ENCODE measurements at regions not wholly inside any gene's neighbourhood (a gene's known extent, or its start where the extent isn't known, plus 50 kb on each side); places are given as distances from the start of the nearest gene placed in this dataset.
A peak's percentile ranks its signal among the peaks of the same experiment; 100 is the strongest.

DNA sequence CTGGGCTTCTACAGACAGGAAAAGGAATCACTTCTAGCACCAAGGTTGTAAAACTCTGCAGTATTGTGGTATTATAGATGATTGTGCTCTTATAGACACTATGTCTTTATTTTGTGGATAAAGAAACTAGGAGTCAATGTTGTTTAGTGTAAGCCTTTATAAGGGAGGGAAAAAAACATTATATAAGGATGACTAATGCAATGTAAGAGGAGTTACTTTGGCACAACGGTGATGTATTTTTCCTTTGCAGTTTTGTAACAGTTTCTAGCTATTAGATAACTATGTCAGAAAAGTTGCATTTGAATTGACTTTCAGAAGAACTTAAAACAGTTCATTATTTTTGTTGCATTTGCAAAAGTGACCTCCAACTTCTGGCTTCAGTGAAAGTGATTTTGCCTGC is 545.4 kb downstream of the CCDC85A start:
- no peak for DNase-seq (ENCODE audit: low read depth, low spot score)
- in situ Hi-C loops (cut with HindIII; ENCODE audit: low pct_unique_long_range_greater_than_20kb, low sequenced_read_pairs), result no loop called here

DNA sequence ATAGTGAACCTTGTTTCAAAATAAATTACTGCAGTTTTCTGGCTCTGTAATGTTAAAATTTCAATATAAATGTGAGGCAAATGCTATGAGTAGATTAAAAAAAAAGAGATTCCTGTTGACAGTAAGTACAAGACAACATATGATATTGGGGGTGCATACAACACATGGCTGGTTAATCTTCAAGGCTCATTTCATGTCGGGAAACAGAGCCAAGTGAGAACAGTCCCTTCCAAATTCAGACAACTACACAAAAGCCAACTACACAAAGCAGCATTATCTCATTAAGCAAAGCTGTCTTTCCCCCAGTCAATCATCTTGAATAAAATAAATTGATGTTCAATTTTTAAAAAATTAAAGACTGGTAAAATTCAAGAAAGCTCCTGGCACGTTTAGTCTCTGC is 549.2 kb downstream of the CCDC85A start:
- no peak for DNase-seq (ENCODE audit: low read depth, low spot score)
- in situ Hi-C loops (cut with HindIII; ENCODE audit: low pct_unique_long_range_greater_than_20kb, low sequenced_read_pairs), result no loop called here

DNA sequence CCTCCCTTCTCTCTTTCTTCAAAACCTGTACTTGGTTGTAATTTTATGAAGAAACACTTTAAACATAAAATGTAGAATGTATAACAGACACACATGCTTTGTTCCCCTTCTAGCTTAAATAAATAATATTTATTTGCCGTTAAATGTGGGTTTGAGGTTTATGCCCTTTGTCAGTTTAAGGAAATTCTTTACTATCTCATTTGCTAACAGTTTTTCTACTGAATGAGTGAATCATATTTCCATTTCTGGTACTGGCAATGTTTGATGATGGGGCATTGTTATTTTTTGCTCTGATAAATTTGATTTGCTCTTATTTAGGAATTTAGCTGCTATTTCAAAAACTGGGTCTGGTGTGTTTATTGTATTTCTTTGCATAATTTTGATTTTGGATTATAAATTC is 555.6 kb downstream of the CCDC85A start:
- in situ Hi-C loops (cut with HindIII; ENCODE audit: low pct_unique_long_range_greater_than_20kb, low sequenced_read_pairs), result no loop called here
- DNase-seq (ENCODE audit: low read depth, low spot score), result no peak

DNA sequence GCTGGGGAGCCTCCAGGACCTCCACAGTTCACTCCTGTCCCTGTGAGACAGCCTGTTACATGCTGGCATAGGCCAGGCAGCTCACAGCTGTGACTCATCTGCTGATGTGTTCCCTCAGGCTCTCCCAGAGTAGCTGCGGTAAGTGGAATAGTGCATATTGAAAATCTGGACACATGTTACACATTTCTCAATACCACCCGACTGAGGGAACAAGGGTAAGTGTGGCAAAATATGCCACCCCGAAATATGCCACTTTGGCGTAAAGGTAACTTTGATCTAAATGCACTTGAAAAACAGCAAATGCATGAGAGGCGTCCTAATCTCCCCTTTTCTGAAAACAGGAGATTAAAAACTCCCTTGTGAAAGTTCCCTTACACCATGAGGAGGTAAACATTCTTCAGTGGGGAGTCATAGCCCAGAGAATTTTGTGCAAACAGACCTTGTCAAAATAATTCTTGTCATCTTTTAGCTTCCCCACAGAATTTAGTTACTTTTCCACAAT is 557.9 kb downstream of the CCDC85A start:
- DNase-seq (ENCODE audit: low read depth, low spot score), result peak; percentile 11
- in situ Hi-C loops (cut with HindIII; ENCODE audit: low pct_unique_long_range_greater_than_20kb, low sequenced_read_pairs), result no loop called here

DNA sequence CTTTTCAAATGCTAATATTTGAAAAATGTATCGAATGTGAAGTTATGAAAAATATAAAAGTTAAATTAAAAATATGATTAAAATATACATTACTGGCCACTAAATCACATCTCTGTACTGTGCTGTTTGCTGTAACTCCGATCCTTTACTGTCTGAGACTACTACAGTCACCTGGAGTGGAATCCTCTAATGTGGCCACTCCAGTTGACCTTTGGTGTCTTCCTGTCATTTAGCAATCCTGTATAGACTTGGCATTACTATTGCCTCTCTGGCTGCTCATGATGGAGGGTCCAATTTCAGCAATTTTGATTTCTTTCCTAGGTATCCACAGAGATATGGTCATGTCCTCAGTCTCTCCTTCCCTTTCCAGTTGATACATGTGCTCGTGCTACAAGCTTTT is 560.0 kb downstream of the CCDC85A start:
- no peak for DNase-seq (ENCODE audit: low read depth, low spot score)
- in situ Hi-C loops (cut with HindIII; ENCODE audit: low pct_unique_long_range_greater_than_20kb, low sequenced_read_pairs), result no loop called here

DNA sequence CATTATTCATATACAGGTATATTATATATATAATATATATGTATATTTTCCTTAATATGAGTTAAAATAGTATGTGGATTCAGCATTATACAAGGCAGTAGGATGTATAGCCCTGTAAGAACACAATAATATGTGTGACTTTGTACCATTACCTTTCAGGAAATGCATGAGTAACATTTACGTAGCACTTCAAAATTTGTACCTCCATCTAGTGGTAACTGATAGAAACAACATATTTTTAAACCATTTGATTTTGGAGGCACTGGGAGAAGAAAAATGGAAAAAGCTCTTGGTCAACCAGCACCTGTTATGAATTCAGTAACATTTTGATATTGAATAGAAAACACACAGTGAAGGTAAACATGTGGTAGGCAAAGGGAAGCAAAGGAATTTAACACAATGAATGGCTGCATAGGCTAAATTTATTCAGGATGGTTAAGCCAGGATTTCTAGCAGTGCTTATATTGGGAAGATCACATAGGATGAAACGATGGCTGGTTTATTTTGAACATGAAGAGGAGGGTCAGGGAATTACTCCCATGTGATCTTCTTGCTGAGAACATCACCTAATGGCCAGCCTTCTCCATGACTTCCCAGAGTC is 565.5 kb downstream of the CCDC85A start:
- in situ Hi-C loops (cut with HindIII; ENCODE audit: low pct_unique_long_range_greater_than_20kb, low sequenced_read_pairs), result no loop called here

DNA sequence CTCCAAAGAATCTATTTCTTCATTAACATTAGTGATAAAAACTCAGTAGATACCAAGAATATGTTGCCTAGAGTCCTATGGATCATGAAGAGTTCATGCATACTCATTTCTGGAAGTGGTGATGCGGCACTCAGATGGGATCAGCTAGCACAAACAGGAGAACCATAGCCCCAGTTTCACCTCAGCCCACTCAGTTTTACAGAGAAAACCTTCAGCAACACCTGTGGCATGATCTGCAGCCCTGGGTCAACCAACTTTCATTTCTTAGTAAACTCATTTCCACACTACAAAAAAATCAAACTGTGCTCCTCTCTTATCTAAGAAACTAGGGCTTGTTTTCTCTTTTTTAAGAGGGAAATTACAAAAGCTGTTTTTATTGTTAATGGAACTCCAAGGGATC is 569.4 kb downstream of the CCDC85A start:
- in situ Hi-C loops (cut with HindIII; ENCODE audit: low pct_unique_long_range_greater_than_20kb, low sequenced_read_pairs), result no loop called here

More for the DNA sequence above, 565.5 kb downstream of the CCDC85A start:
- DNase-seq (ENCODE audit: low read depth, low spot score), result peak; percentile 52

DNA sequence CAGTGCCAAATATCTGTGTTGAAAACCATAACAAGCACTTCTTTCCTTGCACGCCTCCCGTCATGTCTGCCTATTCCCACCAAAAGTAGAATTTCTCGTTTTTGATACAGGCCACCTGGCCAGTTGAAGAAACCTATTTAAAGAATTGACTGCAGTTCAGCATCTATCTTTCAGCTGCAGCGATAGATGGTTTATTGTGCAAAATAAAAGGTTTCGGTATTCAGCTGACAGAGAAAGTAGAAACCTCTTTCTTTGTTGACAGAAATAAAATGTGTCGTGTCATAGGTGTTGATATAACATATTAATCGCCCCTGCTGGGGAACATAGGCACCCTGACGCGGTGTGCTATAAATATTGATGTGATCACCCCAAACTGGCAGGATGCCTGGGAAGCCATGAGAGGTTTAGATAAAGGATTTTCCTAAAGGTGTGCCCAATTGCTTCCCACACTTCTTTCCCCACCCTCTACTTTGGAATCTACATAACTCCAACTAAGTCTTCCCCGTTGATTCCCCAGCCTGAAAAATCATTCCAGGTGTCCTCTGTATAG is 570.4 kb downstream of the CCDC85A start:
- no peak for DNase-seq (ENCODE audit: low read depth, low spot score)
- in situ Hi-C loops (cut with HindIII; ENCODE audit: low pct_unique_long_range_greater_than_20kb, low sequenced_read_pairs), result no loop called here

More for the DNA sequence above, 569.4 kb downstream of the CCDC85A start:
- no peak for DNase-seq (ENCODE audit: low read depth, low spot score)

DNA sequence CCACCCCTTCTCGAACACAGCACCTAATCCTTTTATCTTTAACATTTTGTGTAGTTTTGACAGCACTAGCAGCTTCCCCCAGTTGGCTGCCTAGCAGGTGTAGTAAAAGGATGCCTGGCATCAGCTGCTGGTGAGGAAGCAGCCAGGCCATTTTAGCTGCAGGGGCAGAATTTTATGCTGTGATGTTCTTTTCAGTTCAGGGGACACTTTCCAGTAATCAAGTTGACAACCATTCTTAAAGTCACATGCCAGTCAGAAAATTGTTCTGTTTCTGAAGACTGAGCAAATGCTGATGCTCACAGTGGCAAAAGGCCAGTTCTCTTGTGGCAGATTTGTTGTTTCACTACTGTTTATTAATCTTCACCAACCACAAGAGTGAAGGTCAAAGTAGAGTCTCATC is 570.8 kb downstream of the CCDC85A start:
- in situ Hi-C loops (cut with HindIII; ENCODE audit: low pct_unique_long_range_greater_than_20kb, low sequenced_read_pairs), result no loop called here
- DNase-seq (ENCODE audit: low read depth, low spot score), result no peak

DNA sequence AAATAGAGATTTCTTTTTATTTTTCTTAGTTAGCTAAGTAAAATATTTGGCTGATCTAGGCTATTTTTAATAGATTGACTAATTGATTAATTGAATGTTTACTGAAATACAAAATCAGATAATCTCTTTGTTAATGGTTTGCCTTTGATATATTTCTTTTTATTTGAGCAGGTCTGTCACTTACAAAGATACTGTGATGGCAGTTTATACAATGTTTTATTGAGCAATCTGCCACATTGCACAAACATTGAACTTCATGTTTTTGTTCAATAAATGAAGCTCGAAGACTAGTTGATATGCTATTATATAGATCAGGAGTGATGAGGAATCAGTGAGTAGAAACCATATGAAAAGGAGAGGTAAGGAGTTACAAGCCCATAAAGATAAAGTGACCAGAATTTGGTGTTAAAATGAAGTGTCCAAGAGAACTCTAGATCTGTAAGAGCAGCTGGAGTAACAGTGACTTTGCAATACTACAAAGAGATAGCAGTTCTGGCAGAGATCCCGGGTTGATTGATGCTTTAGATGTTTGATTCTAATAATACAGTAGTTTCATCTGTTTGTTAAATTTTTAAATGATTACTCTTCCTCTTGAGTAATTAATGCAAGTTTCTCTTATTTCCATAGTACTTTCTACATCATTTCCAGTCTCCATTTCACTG is 574.2 kb downstream of the CCDC85A start:
- in situ Hi-C loops (cut with HindIII; ENCODE audit: low pct_unique_long_range_greater_than_20kb, low sequenced_read_pairs), result no loop called here
- no peak for DNase-seq (ENCODE audit: low read depth, low spot score)

DNA sequence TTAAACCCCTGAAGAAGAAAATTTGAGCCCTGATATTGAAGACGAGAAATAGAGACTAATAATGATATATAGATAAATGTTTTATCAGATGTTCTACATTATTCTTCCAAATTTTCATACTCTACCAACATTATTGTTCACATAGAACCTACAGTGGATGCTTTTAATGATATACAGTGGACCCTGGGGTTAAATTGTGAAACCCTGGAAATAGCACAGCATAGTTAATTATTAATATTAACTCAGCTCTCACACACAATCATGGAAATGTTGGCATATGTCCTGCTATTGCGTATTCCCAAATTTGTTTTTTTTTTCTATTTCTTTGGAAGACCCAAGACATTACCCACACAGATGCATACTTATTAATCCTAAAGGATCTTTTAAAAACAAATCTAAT is 579.9 kb downstream of the CCDC85A start:
- in situ Hi-C loops (cut with HindIII; ENCODE audit: low pct_unique_long_range_greater_than_20kb, low sequenced_read_pairs), result no loop called here
- no peak for DNase-seq (ENCODE audit: low read depth, low spot score)

DNA sequence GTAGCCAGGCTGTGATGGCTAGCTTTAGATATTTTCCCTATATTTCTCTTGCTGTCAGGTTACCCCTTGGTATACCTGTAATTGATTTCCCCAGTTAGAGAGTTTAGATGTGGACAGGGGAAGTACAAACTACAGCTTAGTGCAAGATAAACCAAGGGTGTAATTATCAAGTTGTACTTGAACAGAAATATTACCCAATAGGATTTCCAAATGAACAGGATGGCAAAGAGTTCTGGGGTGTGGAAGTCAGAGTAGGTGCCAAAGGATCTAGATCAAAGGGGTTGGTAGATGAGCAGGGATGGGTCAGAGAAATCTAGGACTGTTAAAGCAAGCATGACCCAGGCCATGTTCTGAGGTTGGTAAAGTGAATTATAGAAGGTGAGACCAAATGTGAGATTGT is 585.2 kb downstream of the CCDC85A start:
- in situ Hi-C loops (cut with HindIII; ENCODE audit: low pct_unique_long_range_greater_than_20kb, low sequenced_read_pairs), result no loop called here

DNA sequence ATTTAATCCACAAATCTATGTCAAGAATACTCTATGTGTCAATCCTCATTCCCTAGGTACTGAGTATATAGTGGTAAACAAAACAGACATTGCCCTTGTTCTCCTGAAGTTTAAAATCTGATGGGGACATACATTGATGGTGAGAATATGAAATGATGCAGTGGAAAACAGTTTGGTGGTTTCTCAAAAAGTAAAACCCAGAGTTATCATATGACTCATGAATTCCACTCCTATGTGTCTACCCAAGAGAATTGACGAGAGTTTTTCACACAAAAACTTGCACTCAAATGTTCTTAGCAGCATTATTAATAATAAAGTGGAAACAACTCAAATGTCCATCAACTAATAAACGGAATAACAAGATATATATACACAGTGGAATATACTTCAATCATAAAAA is 586.7 kb downstream of the CCDC85A start:
- in situ Hi-C loops (cut with HindIII; ENCODE audit: low pct_unique_long_range_greater_than_20kb, low sequenced_read_pairs), result no loop called here
- DNase-seq (ENCODE audit: low read depth, low spot score), result no peak

More for the DNA sequence above, 585.2 kb downstream of the CCDC85A start:
- DNase-seq (ENCODE audit: low read depth, low spot score), result no peak

DNA sequence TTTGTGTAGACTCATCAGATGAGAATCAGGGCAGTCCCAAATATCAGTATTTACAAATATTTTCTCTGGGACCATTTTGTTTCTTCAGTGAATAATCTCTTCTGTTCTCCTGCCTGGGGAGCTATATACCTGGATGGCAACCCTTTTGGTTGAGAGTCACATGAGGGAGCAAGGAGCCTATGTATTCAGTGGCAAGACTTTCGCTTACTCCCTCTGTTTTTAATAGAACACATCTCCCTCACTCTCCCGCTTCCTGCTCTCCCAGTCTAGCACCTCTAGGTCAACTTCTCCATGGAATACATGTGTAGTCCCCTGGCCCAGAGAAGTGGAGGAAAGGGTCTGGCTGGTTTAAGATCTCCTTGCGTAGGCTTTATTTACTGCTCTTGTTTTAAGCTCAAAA is 600.3 kb downstream of the CCDC85A start:
- DNase-seq (ENCODE audit: low read depth, low spot score), result no peak
- in situ Hi-C loops (cut with HindIII; ENCODE audit: low pct_unique_long_range_greater_than_20kb, low sequenced_read_pairs), result no loop called here

DNA sequence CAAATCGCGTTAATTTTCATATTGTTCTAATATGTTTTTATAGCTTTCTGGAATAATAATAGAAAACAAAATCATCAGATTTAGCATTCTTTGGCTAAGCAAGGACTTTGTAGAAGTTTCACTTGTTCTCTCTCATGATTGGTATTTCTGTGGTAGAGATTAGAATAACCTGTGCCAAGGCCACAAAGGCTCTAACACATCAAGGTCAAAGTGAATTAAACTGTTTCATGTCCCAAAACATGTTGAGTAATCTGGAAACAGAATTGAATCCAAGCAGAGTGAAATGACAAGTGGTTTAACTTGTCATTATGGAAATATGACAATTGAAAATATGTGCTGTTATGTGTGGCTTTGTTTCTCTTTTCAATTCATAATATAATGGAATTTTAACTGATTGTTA is 617.4 kb downstream of the CCDC85A start:
- no peak for DNase-seq (ENCODE audit: low read depth, low spot score)
- in situ Hi-C loops (cut with HindIII; ENCODE audit: low pct_unique_long_range_greater_than_20kb, low sequenced_read_pairs), result no loop called here

DNA sequence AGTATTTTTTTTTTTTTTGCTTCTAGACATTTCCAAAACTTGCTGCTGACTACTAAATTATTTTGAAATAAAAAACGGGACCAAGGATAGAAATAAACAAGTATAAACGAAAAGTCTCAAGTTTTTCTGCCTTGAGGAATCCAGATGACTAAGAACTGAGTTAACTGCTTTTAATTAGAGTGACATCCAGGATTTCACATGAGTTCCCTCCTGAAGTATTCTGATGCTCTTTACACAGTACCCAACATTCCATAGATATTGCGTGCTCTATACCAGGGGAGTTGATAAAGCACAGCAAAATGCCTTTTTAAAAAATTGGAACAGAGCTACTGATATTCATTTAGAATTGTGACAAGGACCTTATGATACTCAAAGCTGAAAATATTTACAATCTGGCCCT is 618.0 kb downstream of the CCDC85A start:
- DNase-seq (ENCODE audit: low read depth, low spot score), result no peak

DNA sequence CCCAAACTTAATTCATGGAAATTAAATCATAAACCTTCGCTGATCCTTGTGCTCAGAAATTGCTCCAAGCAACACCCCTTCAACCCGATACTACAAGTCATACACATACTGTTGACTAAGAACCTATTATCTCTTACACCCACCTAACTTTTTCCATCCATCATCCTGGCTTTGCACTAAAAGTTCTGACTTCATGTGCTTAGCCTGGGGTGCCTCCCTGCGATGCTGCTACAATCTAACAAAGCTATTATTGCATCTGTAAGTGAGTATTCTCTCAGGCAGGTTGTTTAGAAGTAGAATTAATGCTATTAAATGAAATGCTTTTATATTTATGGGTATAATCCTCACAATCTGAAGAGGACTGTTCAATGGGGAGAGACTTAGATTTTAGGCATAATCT is 619.8 kb downstream of the CCDC85A start:
- in situ Hi-C loops (cut with HindIII; ENCODE audit: low pct_unique_long_range_greater_than_20kb, low sequenced_read_pairs), result no loop called here
- no peak for DNase-seq (ENCODE audit: low read depth, low spot score)

More for the DNA sequence above, 618.0 kb downstream of the CCDC85A start:
- in situ Hi-C loops (cut with HindIII; ENCODE audit: low pct_unique_long_range_greater_than_20kb, low sequenced_read_pairs), result no loop called here

DNA sequence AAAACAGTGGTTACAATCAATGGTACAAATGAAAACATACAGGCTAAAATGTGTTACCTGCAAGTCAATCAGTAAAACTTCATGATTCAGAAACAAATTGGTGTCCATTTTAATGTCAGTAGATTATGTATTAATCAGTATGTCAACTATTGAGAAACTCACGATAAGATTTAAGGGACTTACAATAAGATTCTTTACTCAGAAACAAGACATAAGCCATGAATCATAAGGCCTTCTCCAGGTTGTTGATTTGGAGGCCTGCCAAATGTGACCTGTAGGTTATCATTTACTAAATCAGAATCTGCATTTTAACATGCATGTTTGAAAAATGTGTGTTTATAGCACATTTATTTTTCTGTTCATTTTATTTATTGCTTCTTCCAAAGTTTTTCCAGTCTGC is 623.1 kb downstream of the CCDC85A start:
- in situ Hi-C loops (cut with HindIII; ENCODE audit: low pct_unique_long_range_greater_than_20kb, low sequenced_read_pairs), result no loop called here
- DNase-seq (ENCODE audit: low read depth, low spot score), result no peak

DNA sequence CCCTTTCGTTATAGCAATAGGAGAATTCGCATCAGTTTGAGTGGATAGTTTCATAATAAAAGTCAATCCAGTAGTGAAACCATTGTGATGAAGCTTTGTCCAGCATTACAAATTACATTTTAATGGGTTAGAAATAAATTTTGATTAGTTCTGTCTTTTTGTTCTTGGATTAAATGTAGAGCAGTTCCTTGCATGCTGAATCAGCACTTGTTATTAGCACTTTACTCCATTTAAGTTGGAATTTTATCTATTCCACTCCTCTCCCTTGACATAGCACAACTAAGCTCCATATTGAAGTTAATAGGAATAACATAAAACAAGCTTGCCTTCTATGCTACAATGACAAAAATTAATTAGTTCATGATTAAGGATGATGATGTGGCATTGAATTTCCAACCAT is 624.1 kb downstream of the CCDC85A start:
- no peak for DNase-seq (ENCODE audit: low read depth, low spot score)
- in situ Hi-C loops (cut with HindIII; ENCODE audit: low pct_unique_long_range_greater_than_20kb, low sequenced_read_pairs), result no loop called here

All from SK-MEL-5 (cell line).